WERI-Rb-1 (cell line): ENCODE measurements at regions not wholly inside any gene's neighbourhood (a gene's known extent, or its start where the extent isn't known, plus 50 kb on each side); places are given as distances from the start of the nearest gene placed in this dataset.

Experiments used
- DNase-seq: peaks from one replicate; pipeline ENCODE4 v3.0.0-alpha.2; 2020
- H3K27ac ChIP-seq: fragments of 250-450 bp; sonication (Bioruptor Pico); 2 replicates; pipeline ENCODE4 v1.5.1; 2020; ENCODE audit warnings: mild to moderate bottlenecking, moderate library complexity
- H3K27me3 ChIP-seq: fragments of 250-450 bp; sonication (Bioruptor Pico); 2 replicates; pipeline ENCODE4 v1.5.1; 2021; ENCODE audit warnings: mild to moderate bottlenecking, low read depth, moderate library complexity; ENCODE audit not compliant: insufficient read depth, severe bottlenecking
- H3K36me3 ChIP-seq: fragments of 250-450 bp; sonication (Bioruptor Pico); 2 replicates; pipeline ENCODE4 v1.5.1; 2020; ENCODE audit warnings: mild to moderate bottlenecking, moderate library complexity
- H3K4me3 ChIP-seq: 2 replicates; pipeline ENCODE4 v1.5.1; 2011; ENCODE audit warnings: low read depth, mild to moderate bottlenecking, control low read depth, low read length
- H3K9me3 ChIP-seq: fragments of 250-450 bp; sonication (Bioruptor Pico); 2 replicates; pipeline ENCODE4 v1.5.1; 2021; ENCODE audit warnings: mild to moderate bottlenecking, moderate library complexity; ENCODE audit not compliant: severe bottlenecking
- CTCF ChIP-seq: IDR thresholded peaks from 2 replicates; pipeline ENCODE4 v1.5.1; 2011; ENCODE audit warnings: low read depth, mild to moderate bottlenecking, control low read depth, inconsistent platforms, low read length

GRCh38 chr16:13660807-13661206 lies 259.1 kb upstream of the ERCC4 start:
- Histone ChIP-seq H3K9me3 (no peaks in the 10 kb centered on the region), H3K27ac (no peak overlapping the region), H3K4me3 (no peak overlapping the region), H3K36me3 (no peaks in the 10 kb centered on the region), H3K27me3 (peaks cover 14% of the 10 kb centered on the region)
- no peak for TF ChIP-seq CTCF
- no peak for DNase-seq

- H3K36me3 ChIP-seq, result no peaks in the 10 kb centered on the region
- no peak for TF ChIP-seq CTCF
- H3K4me3 ChIP-seq, result no peak overlapping the region
- peaks cover 3% of the 10 kb centered on the region for H3K9me3 ChIP-seq
- no peak for DNase-seq
- H3K27me3 ChIP-seq, result peaks cover 13% of the 10 kb centered on the region
- no peak overlapping the region for H3K27ac ChIP-seq
Measured at GRCh38 chr16:13665876-13666275, 254.1 kb upstream of the ERCC4 start.

- H3K9me3 ChIP-seq, result peaks cover 5% of the 10 kb centered on the region
- H3K4me3 ChIP-seq, result no peak overlapping the region
- no peaks in the 10 kb centered on the region for H3K36me3 ChIP-seq
- peaks cover 28% of the 10 kb centered on the region for H3K27me3 ChIP-seq
- no peak for TF ChIP-seq CTCF
- H3K27ac ChIP-seq, result no peak overlapping the region
- DNase-seq, result no peak
Measured at GRCh38 chr16:13672196-13672595, 247.8 kb upstream of the ERCC4 start.

- no peaks in the 10 kb centered on the region for H3K9me3 ChIP-seq
- H3K36me3 ChIP-seq, result no peaks in the 10 kb centered on the region
- no peak for DNase-seq
- no peak overlapping the region for H3K27ac ChIP-seq
- peaks cover 36% of the 10 kb centered on the region for H3K27me3 ChIP-seq
- no peak for TF ChIP-seq CTCF
- no peak overlapping the region for H3K4me3 ChIP-seq
Measured at GRCh38 chr16:13680021-13680889, 239.7 kb upstream of the ERCC4 start.

GRCh38 chr16:13684819-13685563 lies 235.0 kb upstream of the ERCC4 start:
- Histone ChIP-seq H3K36me3 (no peaks in the 10 kb centered on the region), H3K27ac (no peak overlapping the region), H3K27me3 (peaks cover 49% of the 10 kb centered on the region), H3K9me3 (no peaks in the 10 kb centered on the region), H3K4me3 (no peak overlapping the region)
- no peak for TF ChIP-seq CTCF
- DNase-seq, result no peak
